ENCODE measurements at regions not wholly inside any gene's neighbourhood (a gene's known extent, or its start where the extent isn't known, plus 50 kb on each side); places are given as distances from the start of the nearest gene placed in this dataset.

DNA sequence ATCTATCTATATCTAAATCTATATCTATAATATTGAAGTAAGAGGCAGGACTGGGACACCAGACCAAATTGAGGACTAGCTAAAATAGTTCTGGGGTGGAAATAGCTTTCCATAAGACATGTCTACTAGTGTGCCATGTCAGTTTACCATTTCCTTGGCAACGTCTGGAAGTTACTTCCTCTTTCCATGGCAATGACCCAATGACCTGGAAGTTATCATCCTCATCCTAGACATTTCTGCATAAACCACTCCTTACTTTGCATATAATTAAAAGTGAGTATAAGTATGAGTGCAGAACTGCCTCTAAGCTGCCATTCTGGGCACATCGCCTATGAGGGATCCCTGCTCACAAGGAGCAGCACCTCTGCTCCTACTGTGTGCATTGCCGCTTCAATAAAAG, 734.0 kb upstream of the GCFC2 start:
- TF ChIP-seq ELF4 (IDR thresholded peaks at IDR 0.05) (no peak), FOXA1 (IDR thresholded peaks at IDR 0.05) (no peak), BHLHE40 (IDR thresholded peaks at IDR 0.05; ENCODE audit: borderline replicate concordance) (no peak), TARDBP (IDR thresholded peaks at IDR 0.05) (no peak), NFRKB (IDR thresholded peaks at IDR 0.05) (no peak), FOXK2 (IDR thresholded peaks at IDR 0.05) (no peak)
